Putamen (tissue), 1 donor: ENCODE measurements at regions not wholly inside any gene's neighbourhood (a gene's known extent, or its start where the extent isn't known, plus 50 kb on each side); places are given as distances from the start of the nearest gene placed in this dataset.
A peak's percentile ranks its signal among the peaks of the same experiment; 100 is the strongest.
"Not testable (repeated sequence)": the region's sequence is repeated elsewhere in the genome, so short reads cannot be mapped to it uniquely, and the experiment has no call there.

ENCODE experiments used
- DNase-seq: peaks from one replicate; pipeline ENCODE4 v3.0.0-alpha.2; 2016; ENCODE audit warnings: low spot score

DNA sequence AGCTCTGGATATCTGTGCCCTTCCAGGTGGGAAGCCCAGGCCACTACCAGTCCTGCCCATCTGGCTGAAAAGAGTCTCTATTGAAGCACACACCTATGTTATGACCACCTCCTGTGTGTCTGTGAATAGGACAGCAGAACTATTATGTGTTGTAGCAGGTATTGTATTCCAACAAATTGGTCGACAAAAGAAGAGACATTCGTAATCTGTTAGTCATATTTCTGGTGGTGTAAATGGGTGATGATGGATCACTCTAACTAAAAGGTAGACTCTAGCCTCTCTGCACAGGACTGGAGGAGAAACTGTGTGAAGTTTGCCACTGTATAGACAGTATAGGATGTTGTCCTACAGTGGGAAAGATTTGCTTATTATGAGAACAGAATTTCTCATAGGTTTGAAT is 416.1 kb downstream of the TMEM38B start:
- no peak for DNase-seq

DNA sequence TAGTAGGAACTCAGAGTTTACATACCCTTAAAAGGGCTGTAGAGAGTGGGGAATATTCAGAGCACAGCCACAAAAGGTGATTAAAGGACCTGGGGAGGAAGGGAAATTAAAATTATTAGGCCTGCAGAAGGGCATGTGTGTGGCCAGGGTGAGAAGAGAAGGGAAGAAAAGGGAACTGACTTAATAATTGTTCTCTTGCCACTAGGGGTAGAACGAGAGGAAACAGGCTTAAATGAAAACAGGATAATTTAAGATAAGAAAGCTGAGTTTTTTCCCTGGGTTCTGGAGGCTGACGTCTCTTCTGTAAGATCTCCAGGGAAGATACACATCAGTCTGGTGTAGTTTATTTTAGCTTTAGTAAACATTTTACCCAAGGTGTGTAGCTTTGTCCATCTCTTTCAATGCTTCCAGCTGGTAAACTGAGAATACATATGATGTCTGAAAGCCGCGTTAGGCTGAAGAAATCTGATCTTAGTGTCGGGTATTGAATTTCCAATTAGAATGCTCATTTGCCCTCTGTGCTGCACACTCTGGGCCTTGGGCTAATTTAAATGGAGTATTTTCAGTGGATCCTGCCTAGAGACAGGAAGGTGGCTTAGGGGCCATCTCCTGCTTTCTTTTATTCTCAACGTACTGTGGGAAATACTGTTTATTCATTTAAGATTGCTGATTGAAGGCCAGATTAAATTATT is 416.8 kb downstream of the TMEM38B start:
- DNase-seq, result no peak

GRCh38 chr9:106112935-106113334 is 418.6 kb downstream of the TMEM38B start:
- DNase-seq, result peak; percentile 1

DNA sequence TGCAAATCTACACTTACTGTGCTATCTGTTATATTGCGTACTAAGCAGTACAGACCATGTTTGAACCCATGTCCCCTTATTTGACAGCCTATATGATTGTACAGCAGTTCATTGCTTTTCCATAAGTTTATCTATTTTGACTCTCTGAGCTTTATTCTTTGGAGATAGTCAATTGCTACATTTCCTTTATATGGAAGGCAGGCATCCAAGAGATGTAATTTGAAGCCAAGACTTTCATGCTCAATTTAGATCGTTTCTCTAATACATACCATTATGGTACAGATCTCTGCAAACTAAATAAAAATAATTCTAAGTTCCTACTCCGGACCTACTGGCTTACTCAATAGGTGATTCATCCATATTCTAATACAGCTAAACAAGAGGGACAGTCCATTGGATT is 424.8 kb downstream of the TMEM38B start:
- no peak for DNase-seq

DNA sequence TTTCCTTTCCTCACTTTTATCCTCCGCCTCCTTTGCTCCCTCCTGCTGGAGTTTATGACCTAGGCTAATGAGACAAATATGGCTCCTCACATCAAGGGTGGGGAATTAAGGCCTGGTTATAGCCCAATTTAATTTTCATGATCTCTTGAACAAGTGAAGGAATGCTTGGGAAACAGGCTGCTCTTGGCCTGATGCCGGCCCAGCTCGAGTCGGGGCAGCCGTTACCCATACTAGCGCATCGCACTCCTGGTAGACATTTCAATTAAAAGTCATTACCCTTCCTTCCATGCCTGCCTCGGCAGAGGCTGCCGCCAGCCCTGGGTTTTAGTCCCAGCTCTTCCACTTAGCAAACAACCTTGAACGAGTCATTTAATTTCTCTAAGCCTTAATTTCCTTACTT is 425.7 kb downstream of the TMEM38B start:
- DNase-seq, result no peak

- no peak for DNase-seq
Observed at GRCh38 chr9:106127776-106128175, 433.4 kb downstream of the TMEM38B start.

DNA sequence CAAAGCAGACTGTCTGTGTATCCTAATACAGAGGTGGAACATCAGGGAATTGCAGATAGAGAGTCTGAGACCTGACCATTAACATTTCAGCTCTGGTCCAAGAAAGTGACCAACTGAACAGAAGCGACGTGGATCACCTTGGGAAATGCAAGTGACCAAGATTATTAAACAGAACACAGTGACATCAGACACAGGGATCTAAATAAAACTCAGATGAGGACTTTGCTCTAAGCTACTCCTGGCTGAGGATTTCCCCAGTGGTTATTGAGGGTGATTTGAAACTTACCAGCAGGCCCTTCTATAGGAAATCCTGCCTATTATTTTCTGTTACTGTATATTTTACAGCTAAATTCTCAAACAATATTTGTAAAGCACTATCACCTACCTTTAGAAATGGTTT is 436.0 kb downstream of the TMEM38B start:
- DNase-seq, result no peak

DNA sequence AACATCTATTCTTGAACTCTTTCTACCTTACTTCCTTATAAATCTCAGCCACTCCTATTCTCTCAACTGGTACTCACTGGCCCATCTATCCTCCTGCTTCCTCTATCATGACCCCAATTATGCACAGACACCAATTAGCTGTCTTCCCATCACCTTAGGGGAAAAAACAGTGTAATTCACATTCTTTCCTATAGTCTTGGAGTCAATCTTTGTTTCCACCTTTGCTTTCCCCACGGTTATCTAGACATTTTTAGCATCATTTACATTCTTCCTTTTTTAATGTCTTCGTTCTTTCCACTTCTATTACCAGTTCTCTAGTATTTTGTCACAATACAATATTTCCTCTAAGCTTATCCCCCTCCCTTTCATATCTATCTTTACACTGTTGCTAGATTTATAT is 449.4 kb downstream of the TMEM38B start:
- no peak for DNase-seq

- no peak for DNase-seq
Observed at GRCh38 chr9:106146066-106146840, 451.9 kb downstream of the TMEM38B start.

- DNase-seq, result no peak
Observed at GRCh38 chr9:106146886-106147285, 452.5 kb downstream of the TMEM38B start.

- no peak for DNase-seq
Observed at GRCh38 chr9:106149956-106150355, 455.6 kb downstream of the TMEM38B start.

DNA sequence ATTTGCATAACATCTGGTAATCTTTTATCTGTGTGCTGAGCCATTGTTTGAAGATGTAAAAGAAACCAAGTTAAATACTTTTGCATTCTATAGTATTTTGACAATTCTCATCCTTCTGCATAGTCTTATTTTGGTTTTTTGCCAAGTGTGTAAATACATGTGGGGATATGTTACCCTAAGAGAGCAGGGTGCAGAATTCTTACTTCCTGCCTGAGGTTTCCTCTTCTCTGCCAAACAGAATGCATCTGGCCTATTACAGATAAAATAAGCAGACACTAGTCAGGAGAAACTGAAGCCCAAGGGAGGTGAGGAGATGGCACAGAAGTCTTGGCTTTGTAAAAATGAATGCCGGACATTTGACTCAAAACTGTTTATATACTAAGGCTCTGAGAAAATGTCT is 462.1 kb downstream of the TMEM38B start:
- DNase-seq, result no peak

DNA sequence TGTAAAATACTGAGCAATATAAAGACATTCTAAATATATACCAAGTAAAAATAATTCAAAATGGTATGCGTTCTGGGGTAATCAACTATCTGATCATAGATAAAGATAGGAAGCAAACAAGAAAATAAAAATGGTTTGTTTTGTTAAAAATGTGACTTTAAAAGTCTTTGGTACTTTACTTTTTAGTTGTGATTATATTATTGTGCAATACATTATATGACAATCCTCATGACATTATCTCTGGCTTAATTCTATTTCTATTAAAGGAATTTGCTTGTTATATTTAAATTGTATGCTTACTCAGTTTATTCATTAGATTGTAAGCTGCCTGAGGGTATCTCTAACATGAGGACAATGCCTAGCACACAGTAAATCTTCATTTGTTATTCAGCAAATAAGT is 477.9 kb downstream of the TMEM38B start:
- DNase-seq, result no peak

DNA sequence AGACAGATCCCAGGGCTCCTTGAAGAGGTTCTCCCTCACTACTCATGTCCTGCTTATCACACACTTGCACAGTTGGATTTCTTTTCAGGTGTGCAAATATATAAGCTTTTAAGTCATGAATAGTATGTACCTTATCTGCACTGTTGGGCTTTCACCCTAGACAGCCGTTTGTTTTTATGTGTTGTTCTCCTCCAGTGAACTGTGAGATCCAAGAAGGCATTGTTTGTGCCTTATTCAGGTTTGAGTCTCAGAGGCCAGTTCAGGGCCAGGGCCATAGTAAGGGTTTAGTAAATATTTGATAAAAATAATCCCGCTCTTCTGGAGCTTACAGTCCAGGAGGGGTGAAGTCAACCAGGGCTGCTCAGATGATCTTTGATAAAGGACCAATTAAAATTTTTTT is 480.0 kb downstream of the TMEM38B start:
- no peak for DNase-seq

- DNase-seq, result peak; percentile 34
Observed at GRCh38 chr9:106177216-106177615, 482.9 kb downstream of the TMEM38B start.

- DNase-seq, result no peak
Observed at GRCh38 chr9:106179191-106179590, 484.9 kb downstream of the TMEM38B start.

- not testable (repeated sequence) for DNase-seq
Observed at GRCh38 chr9:106203815-106204516, 509.6 kb downstream of the TMEM38B start.

DNA sequence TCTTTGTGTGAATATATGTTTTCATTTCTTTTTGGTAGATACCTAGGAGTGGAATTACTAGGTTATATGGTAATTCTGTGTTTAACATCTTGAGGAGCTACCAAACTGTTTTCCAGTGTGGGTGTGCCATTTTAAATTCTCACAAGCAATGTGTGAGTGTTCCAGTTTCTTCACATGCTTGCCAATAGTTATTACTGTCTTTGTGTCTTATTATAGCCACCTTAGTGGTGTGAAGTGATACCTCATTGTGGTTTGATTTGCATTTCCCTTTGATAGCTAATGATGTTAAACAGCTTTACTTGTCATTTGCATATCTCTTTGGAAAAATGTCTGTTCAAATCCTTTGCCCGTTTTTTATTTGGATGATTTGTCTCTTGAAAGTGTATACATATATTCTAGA is 513.0 kb downstream of the TMEM38B start:
- no peak for DNase-seq

GRCh38 chr9:106218427-106218826 is 524.1 kb downstream of the TMEM38B start:
- DNase-seq, result no peak

- no peak for DNase-seq
Observed at GRCh38 chr9:106218854-106219253, 524.5 kb downstream of the TMEM38B start.

- DNase-seq, result no peak
Observed at GRCh38 chr9:106220415-106220814, 526.1 kb downstream of the TMEM38B start.

- DNase-seq, result peak; percentile 47
Observed at GRCh38 chr9:106228861-106229260, 534.5 kb downstream of the TMEM38B start.

DNA sequence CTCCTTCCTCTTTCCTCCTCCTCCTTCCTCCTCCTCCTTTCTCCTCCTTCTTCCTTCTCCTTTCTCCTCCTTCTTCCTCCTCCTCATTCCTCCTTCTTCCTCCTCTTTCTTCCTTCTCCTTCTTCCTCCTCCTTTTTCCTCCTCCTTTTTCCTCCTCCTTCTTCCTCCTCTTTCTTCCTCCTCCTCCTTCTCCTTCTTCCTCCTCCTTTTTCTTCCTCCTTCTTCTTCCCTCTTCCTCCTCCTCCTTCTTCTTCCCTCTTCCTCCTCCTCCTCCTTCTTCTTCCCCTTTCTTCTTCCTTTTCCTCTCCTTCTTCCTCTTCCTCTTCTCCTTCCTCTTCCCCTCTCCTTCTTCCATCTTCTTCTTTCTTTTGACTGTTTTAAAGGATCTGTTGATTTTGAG is 538.8 kb downstream of the TMEM38B start:
- DNase-seq, result no peak
